IMR-90 (cell line): ENCODE measurements at regions not wholly inside any gene's neighbourhood (a gene's known extent, or its start where the extent isn't known, plus 50 kb on each side); places are given as distances from the start of the nearest gene placed in this dataset.
A peak's percentile ranks its signal among the peaks of the same experiment; 100 is the strongest.

Experiments used
- ATAC-seq: fragments of 200-7000 bp; cut with Tn5 transposase; 2 replicates; pipeline ENCODE4 v1.9.1; 2020; ENCODE audit warnings: low read depth, mild to moderate bottlenecking, moderate library complexity
- BruUV-seq: library from RNA; stranded (reverse); fragments of 400-500 nt; replicated peaks from 2 replicates; lab custom pipeline; 2021; lab: Mats Ljungman, UMichigan
- CTCF ChIA-PET: fragments of 300-600 bp; formaldehyde crosslinking; extraction: SDS; loops from one replicate; lab custom pipeline; 2021; ENCODE audit warnings: antibody characterized with exemption; lab: Yijun Ruan, JAX
- POLR2A ChIA-PET: fragments of 300-600 bp; sonication (Branson Sonifier 250); formaldehyde crosslinking; loops from one replicate; lab custom pipeline; 2022; ENCODE audit warnings: antibody characterized with exemption; ENCODE audit not compliant: unreplicated experiment; lab: Charles Lee
- DNase-seq: peaks from one replicate; pipeline ENCODE4 v3.0.0; 2013
- H2AFZ ChIP-seq: replicated peaks from 2 replicates; pipeline ENCODE3; 2013; ENCODE audit warnings: low read length, mild to moderate bottlenecking; ENCODE audit not compliant: poor library complexity
- H2AK5ac ChIP-seq: 2 replicates; pipeline ENCODE4 v1.6.1; 2013; ENCODE audit warnings: low read depth, low read length, inconsistent platforms
- H2AK9ac ChIP-seq: replicated peaks from 2 replicates; pipeline ENCODE3; 2013; ENCODE audit warnings: mild to moderate bottlenecking, low read depth, low read length, moderate library complexity; ENCODE audit not compliant: poor library complexity
- H2BK120ac ChIP-seq: 2 replicates; pipeline ENCODE4 v1.6.1; 2013; ENCODE audit warnings: low read depth, low read length, inconsistent platforms
- H2BK15ac ChIP-seq: 3 replicates; pipeline ENCODE4 v1.6.1; 2013; ENCODE audit warnings: low read depth, low read length, inconsistent platforms
- H2BK20ac ChIP-seq: 2 replicates; pipeline ENCODE4 v1.6.1; 2013; ENCODE audit warnings: low read depth, mild to moderate bottlenecking, inconsistent platforms, low read length, moderate library complexity
- H2BK5ac ChIP-seq: 2 replicates; pipeline ENCODE4 v1.6.1; 2013; ENCODE audit warnings: mild to moderate bottlenecking, low read depth, low read length, inconsistent platforms; ENCODE audit not compliant: poor library complexity, severe bottlenecking
- H3K14ac ChIP-seq: replicated peaks from 2 replicates; pipeline ENCODE4 v1.6.1; 2013; ENCODE audit warnings: low read depth, low read length, inconsistent platforms
- H3K18ac ChIP-seq: 2 replicates; pipeline ENCODE4 v1.6.1; 2013; ENCODE audit warnings: low read depth, low read length, control low read depth
- H3K23ac ChIP-seq: 2 replicates; pipeline ENCODE4 v1.6.1; 2013; ENCODE audit warnings: low read depth, low read length, inconsistent platforms
- H3K27ac ChIP-seq: 2 replicates; pipeline ENCODE4 v1.5.1; 2013; ENCODE audit warnings: mild to moderate bottlenecking, control low read depth, low read length; ENCODE audit not compliant: insufficient read depth
- H3K27me3 ChIP-seq: 2 replicates; pipeline ENCODE4 v1.6.1; 2013; ENCODE audit warnings: low read length; ENCODE audit not compliant: control insufficient read depth, insufficient read depth
- H3K36me3 ChIP-seq: 2 replicates; pipeline ENCODE4 v1.6.1; 2013; ENCODE audit warnings: low read length, mixed read lengths; ENCODE audit not compliant: control insufficient read depth, insufficient read depth
- H3K4ac ChIP-seq: 2 replicates; pipeline ENCODE4 v1.6.1; 2013; ENCODE audit warnings: low read depth, low read length, inconsistent platforms
- H3K4me1 ChIP-seq: 2 replicates; pipeline ENCODE4 v1.6.1; 2013; ENCODE audit warnings: low read length, mixed read lengths; ENCODE audit not compliant: control insufficient read depth, insufficient read depth
- H3K4me2 ChIP-seq: 2 replicates; pipeline ENCODE4 v1.6.1; 2013; ENCODE audit warnings: low read depth, mild to moderate bottlenecking, control low read depth, low read length, moderate library complexity
- H3K4me3 ChIP-seq: 2 replicates; pipeline ENCODE4 v1.5.1; 2013; ENCODE audit warnings: low read depth, mild to moderate bottlenecking, control low read depth, low read length, moderate library complexity; ENCODE audit not compliant: insufficient read depth
- H3K56ac ChIP-seq: 2 replicates; pipeline ENCODE4 v1.6.1; 2013; ENCODE audit warnings: low read length, inconsistent platforms; ENCODE audit not compliant: insufficient read depth; ENCODE audit errors: extremely low read depth
- H3K79me1 ChIP-seq, 2 experiments: 2 replicates each; pipeline ENCODE4 v1.6.1; 2013; ENCODE audit warnings: low read length in 2 of 2, inconsistent platforms in 1 of 2, low read depth in 1 of 2
- H3K9ac ChIP-seq: 2 replicates; pipeline ENCODE4 v1.6.1; 2013; ENCODE audit warnings: low read depth, low read length, control low read depth
- H3K9me1 ChIP-seq: 2 replicates; pipeline ENCODE4 v1.6.1; 2013; ENCODE audit warnings: low read length, inconsistent platforms; ENCODE audit not compliant: insufficient read depth
- H3K9me3 ChIP-seq: 2 replicates; pipeline ENCODE4 v1.6.1; 2013; ENCODE audit warnings: low read length; ENCODE audit not compliant: control insufficient read depth, insufficient read depth
- H4K20me1 ChIP-seq: 2 replicates; pipeline ENCODE4 v1.6.1; 2013; ENCODE audit warnings: low read length, inconsistent platforms; ENCODE audit not compliant: insufficient read depth
- H4K5ac ChIP-seq: 2 replicates; pipeline ENCODE4 v1.6.1; 2013; ENCODE audit warnings: mild to moderate bottlenecking, low read depth, low read length, control low read depth
- H4K8ac ChIP-seq, 2 experiments: 2 replicates each; pipeline ENCODE4 v1.6.1; 2013; ENCODE audit warnings: low read depth in 2 of 2, low read length in 2 of 2, control low read depth in 1 of 2, inconsistent platforms in 1 of 2
- H4K91ac ChIP-seq: 2 replicates; pipeline ENCODE4 v1.6.1; 2013; ENCODE audit warnings: low read depth, low read length, inconsistent platforms; ENCODE audit not compliant: insufficient read depth
- BHLHE40 ChIP-seq: fragments of 150-350 bp; IDR thresholded peaks from 2 replicates; pipeline ENCODE4 v1.6.1; 2016; ENCODE audit warnings: mild to moderate bottlenecking, low read depth, low read length
- CEBPB ChIP-seq: IDR thresholded peaks from 2 replicates; pipeline ENCODE4 v1.6.1; 2012; ENCODE audit warnings: low read depth, low read length, improper control_type of control experiment
- CHD1 ChIP-seq: IDR thresholded peaks from 2 replicates; pipeline ENCODE4 v1.6.1; 2012; ENCODE audit warnings: low read depth, low read length, improper control_type of control experiment
- CTCF ChIP-seq: conservative IDR thresholded peaks from 2 replicates; pipeline ENCODE4 v1.5.1; 2012; ENCODE audit warnings: mild to moderate bottlenecking, low read depth, low read length, improper control_type of control experiment
- ELK1 ChIP-seq: fragments of 150-350 bp; IDR thresholded peaks from 2 replicates; pipeline ENCODE4 v1.6.1; 2016; ENCODE audit warnings: low read depth, mild to moderate bottlenecking, low read length, moderate library complexity, borderline replicate concordance
- FOS ChIP-seq: fragments of 150-350 bp; IDR thresholded peaks from 2 replicates; pipeline ENCODE4 v1.6.1; 2016; ENCODE audit warnings: low read depth, low read length
- MAFK ChIP-seq: IDR thresholded peaks from 2 replicates; pipeline ENCODE4 v1.6.1; 2012; ENCODE audit warnings: low read depth, low read length, improper control_type of control experiment
- MAZ ChIP-seq: IDR thresholded peaks from 2 replicates; pipeline ENCODE4 v1.6.1; 2012; ENCODE audit warnings: low read depth, mild to moderate bottlenecking, low read length, improper control_type of control experiment, moderate library complexity, borderline replicate concordance
- MXI1 ChIP-seq: IDR thresholded peaks from 2 replicates; pipeline ENCODE4 v1.6.1; 2012; ENCODE audit warnings: low read depth, mild to moderate bottlenecking, low read length, moderate library complexity, borderline replicate concordance
- NFE2L2 ChIP-seq: fragments of 150-350 bp; IDR thresholded peaks from 2 replicates; pipeline ENCODE4 v1.6.1; 2016; ENCODE audit warnings: low read depth, mild to moderate bottlenecking, low read length
- POLR2A ChIP-seq: IDR thresholded peaks from 2 replicates; pipeline ENCODE4 v1.6.1; 2012; ENCODE audit warnings: mild to moderate bottlenecking, low read depth, low read length
- RAD21 ChIP-seq: IDR thresholded peaks from 2 replicates; pipeline ENCODE4 v1.6.1; 2012; ENCODE audit warnings: low read length, improper control_type of control experiment
- RCOR1 ChIP-seq: IDR thresholded peaks from 2 replicates; pipeline ENCODE4 v1.6.1; 2012; ENCODE audit warnings: mild to moderate bottlenecking, low read length, improper control_type of control experiment; ENCODE audit not compliant: insufficient replicate concordance
- RFX5 ChIP-seq: IDR thresholded peaks from 2 replicates; pipeline ENCODE4 v1.8.0; 2012; ENCODE audit warnings: low read depth, mild to moderate bottlenecking, low read length, moderate library complexity
- SMC3 ChIP-seq: fragments of 150-350 bp; IDR thresholded peaks from 2 replicates; pipeline ENCODE4 v1.6.1; 2016; ENCODE audit warnings: low read depth, mild to moderate bottlenecking, antibody characterized with exemption, low read length, moderate library complexity
- USF2 ChIP-seq: fragments of 150-350 bp; IDR thresholded peaks from 2 replicates; pipeline ENCODE4 v1.6.1; 2017; ENCODE audit warnings: mild to moderate bottlenecking, antibody characterized with exemption, low read length, low read depth
- WGBS, 2 experiments: methylation state at CpG; one replicate each; pipeline versions ENCODE4 v1.1.5 to v1.1.7; 2013; ENCODE audit warnings: missing lambda C conversion rate in 2 of 2; ENCODE audit not compliant: insufficient read length in 1 of 2; ENCODE audit errors: extremely low coverage in 2 of 2; 5-methylcytosine and 5-hydroxymethylcytosine counted together
- dilution Hi-C: fragments of 300-500 bp; cut with HindIII; formaldehyde crosslinking; loops from one replicate; pipeline ENCODE4 v1.14.3; 2018; ENCODE audit warnings: low sequenced_read_pairs; ENCODE audit not compliant: unreplicated experiment
- in situ Hi-C: fragments of 300-500 bp; cut with MboI; formaldehyde crosslinking; loops from 3 replicates; pipeline ENCODE4 v1.14.3; 2019; ENCODE audit warnings: low sequenced_read_pairs, inconsistent platforms, mixed read lengths
- intact Hi-C: fragments of 100-400 bp; cut with micrococcal nuclease; formaldehyde crosslinking; loops from 2 replicates; pipeline ENCODE4 v1.10.0; 2022

GRCh38 chr11:8757047-8757446, 74.5 kb downstream of the RPL27A start:
- peaks cover 60% of the 10 kb centered on the region; the same call in 1 of the 2 replicates for H4K20me1 ChIP-seq
- no CpG with 5 or more reads among the region's 2 CpGs for WGBS, 2 experiments

More at GRCh38 chr11:8757047-8757446, 74.5 kb downstream of the RPL27A start:
- CTCF ChIA-PET: interaction anchor here (0.9 kb wide), 1 partner anchor 203 kb away, joined by 3 read pairs; no protein-coding TSS in a partner anchor
- peak overlapping the region; percentile 78; the same call in 1 of the 2 replicates for H3K23ac ChIP-seq
- dilution Hi-C loops: no loop called here
- no peak overlapping the region for H2AK9ac ChIP-seq
- no peaks in the 10 kb centered on the region for H3K27me3 ChIP-seq
- peak overlapping the region; percentile 79 for H2BK5ac ChIP-seq
- in situ Hi-C loops: no loop called here
- H3K14ac ChIP-seq: 0 out of 2 replicates have a peak overlapping the region, but pooled peaks have one; percentile 56
- TF ChIP-seq RAD21: no peak
- TF ChIP-seq RFX5: no peak
- TF ChIP-seq BHLHE40: no peak
- TF ChIP-seq CEBPB: no peak
- no peak for TF ChIP-seq MXI1
- no peak for TF ChIP-seq RCOR1
- no peak for TF ChIP-seq POLR2A
- TF ChIP-seq FOS: no peak
- no peak for TF ChIP-seq CHD1
- TF ChIP-seq ELK1: no peak
- no peak for TF ChIP-seq MAZ
- no peak for TF ChIP-seq MAFK
- no peak for TF ChIP-seq USF2
- TF ChIP-seq NFE2L2: no peak
- no peak for TF ChIP-seq CTCF
- TF ChIP-seq SMC3: no peak
- peaks cover 42 to 82% of the 10 kb centered on the region in 2 experiments for H3K79me1 ChIP-seq
- peaks cover 40% of the 10 kb centered on the region for H3K9me1 ChIP-seq
- no peak overlapping the region for H4K91ac ChIP-seq
- H3K4ac ChIP-seq: peak overlapping the region; percentile 1; the same call in 1 of the 2 replicates
- intact Hi-C loops: no loop called here
- POLR2A ChIA-PET: no interaction called here
- H3K9ac ChIP-seq: no peak overlapping the region
- ATAC-seq (peak; percentile 50; the same call in 1 of the 2 replicates), DNase-seq (peak; percentile 57)
- H2BK15ac ChIP-seq: no peak overlapping the region
- no peak overlapping the region; the same call in 1 of the 2 replicates for H3K18ac ChIP-seq
- no peak overlapping the region for H2BK20ac ChIP-seq
- H3K56ac ChIP-seq: no peak overlapping the region
- H3K36me3 ChIP-seq: peaks cover 9% of the 10 kb centered on the region
- H4K5ac ChIP-seq: no peak overlapping the region
- H4K8ac ChIP-seq: peak overlapping the region in 1 of 2 experiments; percentile 4; a peak in 1 of 4 replicates
- peak overlapping the region; percentile 56; the same call in 1 of the 2 replicates for H2AK5ac ChIP-seq
- peaks cover 42% of the 10 kb centered on the region for H3K4me1 ChIP-seq
- no peak overlapping the region for H2BK120ac ChIP-seq
- no TSS peak for BruUV-seq
- no peak overlapping the region for H2AFZ ChIP-seq
- no peak overlapping the region for H3K4me3 ChIP-seq
- no peak overlapping the region for H3K4me2 ChIP-seq
- H3K9me3 ChIP-seq: no peaks in the 10 kb centered on the region
- H3K27ac ChIP-seq: no peak overlapping the region
